Epidermal melanocyte (primary cell): ENCODE measurements at regions not wholly inside any gene's neighbourhood (a gene's known extent, or its start where the extent isn't known, plus 50 kb on each side); places are given as distances from the start of the nearest gene placed in this dataset.

Source experiments
- DNase-seq: peaks from one replicate; pipeline ENCODE4 v3.0.0; 2011; ENCODE audit warnings: low spot score; ENCODE audit not compliant: insufficient read length

DNA sequence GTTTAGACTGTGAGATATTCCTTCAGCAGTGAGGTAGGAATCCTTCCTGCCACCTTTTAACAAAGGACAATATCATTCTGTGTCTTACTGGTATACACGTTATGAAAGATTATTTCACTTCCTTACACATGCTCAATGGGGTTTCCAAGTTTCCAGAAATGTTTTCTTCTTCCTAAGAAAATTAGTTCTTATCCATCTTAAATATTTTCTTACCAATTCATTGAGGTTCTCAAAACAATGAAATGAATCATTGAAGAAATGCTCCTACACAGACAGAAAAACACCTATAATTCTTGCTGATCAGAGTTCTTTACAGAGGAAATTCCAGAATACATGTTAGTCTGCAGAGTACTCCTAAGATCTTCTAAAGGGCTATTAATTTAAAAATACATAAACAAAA is 51.4 kb upstream of the SEC61G start:
- no peak for DNase-seq

DNA sequence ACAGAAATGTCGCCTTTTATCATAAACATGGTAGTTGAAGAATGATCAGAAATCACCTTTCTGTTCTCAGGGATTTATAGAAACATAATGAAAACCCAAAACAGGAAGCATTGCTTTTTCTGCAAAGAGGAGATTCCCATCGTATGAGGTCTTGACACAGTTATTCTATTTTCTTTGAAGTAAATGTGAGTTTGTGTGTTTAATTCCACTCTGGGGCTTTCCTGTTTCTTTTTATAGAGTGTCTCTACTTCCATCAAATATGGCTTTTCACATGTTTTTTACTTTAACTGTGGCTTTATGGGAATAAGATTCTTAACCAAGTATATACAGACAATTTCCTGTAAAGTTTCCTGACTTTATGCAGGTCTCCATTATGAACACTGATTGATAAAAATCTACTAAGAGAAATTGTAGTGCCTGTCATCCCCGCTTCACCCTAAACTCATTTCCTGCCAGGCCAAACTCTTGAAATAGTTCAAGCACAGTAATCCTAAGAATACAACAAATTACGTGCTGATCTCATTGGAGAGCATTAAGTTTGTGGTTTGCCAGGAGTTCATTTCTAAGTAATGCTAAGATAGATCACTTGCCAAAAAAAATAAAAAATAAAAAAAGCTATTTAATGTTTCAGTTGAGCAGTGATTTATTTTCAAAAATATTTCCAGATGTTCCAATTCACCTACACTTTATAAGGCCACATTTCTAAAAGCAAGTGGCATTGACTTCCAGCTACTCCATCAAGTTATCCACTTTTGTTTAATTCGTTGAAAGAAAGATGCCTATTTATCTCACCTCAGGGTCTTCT is 52.2 kb upstream of the SEC61G start:
- DNase-seq = no peak

DNA sequence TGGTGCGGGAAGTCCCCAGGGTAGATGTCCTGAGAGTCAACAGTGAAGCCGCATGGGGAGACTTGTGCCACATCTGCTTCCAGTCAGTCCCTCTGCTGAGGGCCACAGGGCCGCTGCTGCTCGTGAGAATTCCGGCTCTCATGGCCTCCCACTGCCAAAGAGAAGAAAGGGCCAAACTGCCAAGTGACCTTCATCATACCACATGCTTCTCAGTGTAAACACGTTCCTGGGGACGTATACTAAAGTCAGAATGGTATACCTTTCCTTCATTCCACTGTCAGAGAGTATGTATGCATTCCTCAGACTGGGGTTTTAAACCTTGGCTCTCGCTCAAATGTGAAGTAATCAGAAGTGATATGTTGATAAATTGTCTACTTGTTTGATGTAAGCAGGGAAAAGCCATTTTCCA is 52.8 kb upstream of the SEC61G start:
- no peak for DNase-seq

DNA sequence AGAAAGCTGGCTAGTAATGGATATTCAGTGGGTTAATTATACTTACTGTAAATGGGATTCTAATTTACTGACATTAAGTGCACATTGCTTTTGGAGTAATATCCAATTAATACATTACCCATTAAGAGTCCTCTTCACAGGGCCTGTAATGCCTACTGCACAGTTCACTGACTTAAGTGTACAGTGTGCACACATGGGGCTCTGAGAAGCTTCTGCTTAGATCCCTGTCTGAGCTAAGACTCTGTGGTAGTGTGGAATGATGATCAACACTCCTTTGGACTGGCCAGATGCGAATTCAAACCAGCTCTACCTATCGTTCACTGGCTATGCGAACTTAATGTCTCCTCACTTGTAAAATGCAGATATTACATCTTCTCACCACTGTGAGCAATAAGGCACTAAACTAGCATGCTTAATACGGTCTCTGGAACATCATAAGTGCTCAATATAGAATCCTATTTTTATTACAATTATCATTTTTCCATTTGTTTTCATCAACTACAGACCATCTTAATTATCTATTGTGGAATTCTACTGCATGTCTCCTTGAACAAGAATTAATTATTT is 53.8 kb upstream of the SEC61G start:
- no peak for DNase-seq

DNA sequence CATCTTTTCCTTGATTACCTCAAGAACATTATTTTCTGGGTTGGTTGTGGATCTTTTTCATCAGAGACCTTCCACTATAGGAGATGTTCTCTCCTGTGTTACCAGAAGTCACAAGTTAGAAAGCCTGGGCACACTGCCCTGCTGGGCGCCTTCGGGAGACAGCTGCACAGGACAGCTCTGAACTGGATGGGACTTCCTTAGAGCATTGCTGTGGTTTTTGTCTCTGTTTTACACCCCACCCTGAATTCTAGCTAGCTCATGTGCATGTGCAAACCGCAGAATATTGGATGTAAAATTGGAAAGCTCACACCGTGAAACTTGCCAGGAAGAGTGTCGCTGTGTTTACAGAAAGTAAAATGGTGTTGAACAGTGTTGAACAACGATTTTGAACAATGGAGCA is 54.4 kb upstream of the SEC61G start:
- DNase-seq = no peak

DNA sequence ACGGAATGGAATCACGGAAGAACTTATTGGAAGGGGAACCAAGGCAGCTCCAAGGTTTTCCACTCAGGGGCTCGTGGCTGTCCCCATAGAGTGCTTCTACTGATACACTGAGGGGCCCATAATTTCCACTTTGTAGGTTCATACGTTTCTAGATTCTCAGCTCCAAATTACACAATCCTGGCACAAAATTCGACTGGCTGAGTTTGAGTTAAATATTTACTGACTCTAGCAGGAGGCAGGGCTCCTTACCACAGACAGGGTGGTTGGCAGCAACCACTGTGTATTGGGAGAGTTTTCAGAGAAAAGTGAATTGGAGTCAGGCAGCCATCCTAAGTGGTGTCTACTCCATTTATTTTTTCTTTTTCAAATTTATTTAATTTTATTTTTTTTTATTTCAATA is 55.4 kb upstream of the SEC61G start:
- DNase-seq = no peak

DNA sequence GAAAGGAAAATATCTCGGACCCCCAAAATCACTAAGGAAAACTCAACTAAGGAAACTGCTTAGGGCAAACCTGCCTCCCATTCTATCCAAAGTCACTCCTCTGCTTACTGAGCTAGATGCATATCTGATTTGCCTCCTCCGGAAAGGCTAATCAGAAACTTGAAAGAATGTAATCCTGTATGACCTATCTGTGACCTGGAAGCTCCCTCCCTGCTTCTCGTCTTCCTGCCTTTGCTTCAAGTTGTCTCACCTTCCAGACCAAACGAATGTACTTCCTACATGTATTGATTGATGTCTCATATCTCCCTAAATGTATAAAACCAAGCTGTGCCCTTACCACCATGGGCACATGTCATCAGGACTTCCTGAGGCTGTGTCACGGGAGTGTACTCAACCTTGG is 58.1 kb upstream of the SEC61G start:
- DNase-seq = no peak

DNA sequence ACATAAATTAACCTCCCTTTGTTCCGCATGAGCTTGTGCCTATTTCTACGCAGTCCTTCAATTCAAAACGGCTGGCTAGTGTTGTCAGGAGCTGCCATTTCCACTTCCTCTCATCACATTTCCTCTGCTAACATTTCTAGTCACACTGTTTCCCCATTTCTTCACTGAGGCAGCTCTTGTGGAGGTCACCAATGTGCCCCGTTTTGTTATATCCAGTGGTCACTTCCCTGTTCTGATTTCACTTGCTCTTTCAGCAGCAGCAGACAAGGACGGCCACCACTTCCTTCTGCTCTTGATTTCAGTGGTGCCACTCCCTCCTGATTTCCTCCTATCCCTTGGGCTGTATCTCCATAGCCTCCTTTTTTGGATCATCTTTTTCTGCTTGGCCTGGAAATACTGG is 64.8 kb upstream of the SEC61G start:
- DNase-seq = no peak

DNA sequence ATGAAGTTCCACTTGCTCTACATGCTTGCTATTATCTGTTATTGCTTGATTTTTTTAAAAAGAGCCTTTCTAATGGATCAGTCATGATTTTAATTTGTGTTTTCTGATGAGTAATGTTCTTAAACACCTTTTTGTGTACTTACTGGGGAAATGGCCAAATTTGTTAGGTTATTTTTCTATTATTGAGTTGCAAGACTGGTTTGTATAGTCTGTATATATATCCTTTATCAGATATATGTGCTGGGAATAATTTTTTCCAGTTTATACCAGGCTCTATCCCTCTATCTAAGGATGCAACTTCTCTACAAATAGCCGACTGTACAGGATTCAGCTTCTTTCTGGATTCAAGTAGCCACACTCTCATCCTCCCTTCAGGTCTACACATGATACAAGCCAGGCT is 65.6 kb upstream of the SEC61G start:
- DNase-seq = no peak

DNA sequence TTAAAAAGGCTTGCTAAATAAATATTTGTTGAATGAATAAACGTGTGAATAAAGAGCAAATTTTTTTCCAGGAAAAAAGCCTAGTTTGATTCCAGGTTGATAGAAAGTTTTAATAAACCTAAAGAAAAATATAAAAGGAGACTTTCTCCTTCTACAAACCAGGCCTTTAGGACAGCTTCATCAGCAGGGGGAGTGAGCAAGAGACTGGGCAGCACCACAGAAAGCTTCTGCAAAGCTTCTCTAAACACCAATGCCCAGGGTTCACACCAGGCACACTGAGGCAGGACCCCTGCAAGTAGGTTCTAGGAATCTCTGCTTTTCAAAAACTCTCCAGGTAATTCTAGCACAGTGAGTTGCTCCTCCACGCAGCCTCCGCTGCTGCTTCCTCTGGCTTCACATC is 66.4 kb upstream of the SEC61G start:
- DNase-seq = no peak

DNA sequence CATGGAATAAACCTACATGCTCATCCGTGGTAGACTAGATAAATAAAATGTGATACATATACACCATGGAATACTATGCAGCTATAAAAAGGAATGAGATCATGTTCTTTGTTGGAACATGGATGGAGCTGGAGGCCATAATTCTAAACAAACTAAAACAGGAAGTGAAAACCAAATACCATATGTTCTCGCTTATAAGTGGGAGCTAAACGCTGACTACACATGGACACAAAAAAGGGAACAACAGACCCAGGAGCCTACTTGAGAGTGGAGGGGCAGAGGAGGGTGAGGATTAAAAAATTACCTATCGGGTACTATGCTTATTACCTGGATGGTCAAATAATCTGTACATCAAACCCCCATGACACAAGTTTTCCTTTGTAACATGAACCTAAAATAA is 68.7 kb upstream of the SEC61G start:
- DNase-seq = no peak

DNA sequence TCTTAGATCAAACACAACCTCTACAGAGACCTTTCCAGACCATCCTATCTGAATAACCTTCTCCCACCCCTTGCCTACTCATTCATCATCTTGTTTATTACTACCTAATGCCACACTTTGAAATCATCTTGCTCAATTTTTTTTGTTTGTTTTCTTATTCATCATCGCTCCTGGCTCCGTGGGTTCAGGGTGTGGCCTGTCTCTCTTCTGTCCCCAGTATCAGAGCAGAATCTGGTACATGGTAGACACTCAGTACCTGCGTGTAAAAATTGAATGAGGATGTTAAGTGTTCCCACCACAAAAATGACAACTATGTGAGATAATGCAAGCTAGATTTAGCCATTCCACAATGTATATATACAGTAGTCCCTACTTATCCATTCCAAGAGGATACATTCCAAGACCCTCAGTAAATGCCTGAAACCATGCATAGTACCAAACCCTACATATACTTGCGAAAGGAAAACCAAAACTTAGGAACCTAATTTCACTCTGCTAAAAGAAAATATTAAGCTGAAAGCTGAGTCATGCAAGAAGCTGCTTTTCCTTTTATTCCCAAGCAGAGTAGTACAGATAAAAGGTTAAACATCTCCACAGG is 72.1 kb upstream of the SEC61G start:
- DNase-seq = no peak

DNA sequence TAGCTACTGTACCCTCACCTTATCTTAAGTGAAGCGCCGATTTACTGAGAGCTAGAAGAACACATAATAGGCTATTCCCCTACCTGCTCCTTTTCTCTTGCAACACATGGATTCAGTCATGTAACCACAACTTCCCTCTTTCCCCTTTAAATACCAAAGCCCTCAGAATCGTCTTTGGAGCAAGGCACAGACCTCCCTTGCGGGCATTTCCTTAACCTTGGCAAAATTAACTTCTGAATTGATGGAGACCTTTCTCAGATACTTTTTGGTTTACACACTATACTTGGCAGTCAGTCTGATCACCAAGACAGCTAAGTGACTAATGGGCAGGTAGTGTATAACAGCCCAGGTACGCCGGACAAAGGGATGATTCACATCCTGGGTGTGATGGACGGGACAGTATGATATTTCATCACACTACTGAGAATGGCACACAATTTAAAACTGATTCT is 72.7 kb upstream of the SEC61G start:
- no peak for DNase-seq

DNA sequence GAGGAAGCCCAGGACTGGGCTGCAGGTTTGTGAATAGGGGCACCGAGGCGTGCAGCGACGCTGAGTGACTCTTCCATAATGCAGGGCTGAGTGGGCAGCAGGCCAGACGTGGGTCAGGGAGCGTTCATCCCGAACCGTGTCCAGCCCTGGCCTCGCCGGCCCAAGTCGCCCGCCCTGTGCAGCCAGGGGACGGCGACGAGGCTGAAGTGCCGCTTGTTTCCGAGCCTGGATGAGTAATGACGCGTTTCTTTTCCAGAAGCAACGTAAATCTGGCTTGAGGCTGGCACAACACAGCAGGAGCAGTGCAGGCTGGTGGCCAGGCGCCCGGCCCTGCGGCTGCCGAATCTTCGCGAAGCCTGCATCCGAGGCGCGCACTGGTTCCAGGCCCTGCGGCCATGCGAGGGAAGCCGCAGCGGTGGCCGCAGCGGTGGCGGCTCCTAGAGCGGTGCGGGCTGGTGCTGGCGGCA is 74.0 kb upstream of the SEC61G start:
- no peak for DNase-seq

DNA sequence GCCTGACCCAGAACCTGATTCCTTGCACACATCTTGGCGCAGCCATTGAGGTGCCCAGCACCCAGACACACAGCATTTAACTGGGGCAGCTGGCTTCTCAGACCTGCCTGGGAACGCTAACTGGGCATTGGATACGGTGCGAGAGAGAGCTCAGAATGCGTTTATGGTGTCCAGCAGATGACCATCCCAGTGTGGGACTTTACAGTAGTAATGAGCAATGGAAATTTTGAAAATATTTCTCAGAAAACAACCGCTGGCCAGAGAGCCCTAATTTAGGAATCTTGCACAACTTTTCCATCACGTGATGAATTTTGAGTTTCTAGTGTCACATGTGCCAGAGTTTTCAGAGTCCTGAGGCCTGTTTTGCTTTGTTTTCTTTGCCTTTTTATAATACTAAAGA is 78.2 kb upstream of the SEC61G start:
- no peak for DNase-seq

DNA sequence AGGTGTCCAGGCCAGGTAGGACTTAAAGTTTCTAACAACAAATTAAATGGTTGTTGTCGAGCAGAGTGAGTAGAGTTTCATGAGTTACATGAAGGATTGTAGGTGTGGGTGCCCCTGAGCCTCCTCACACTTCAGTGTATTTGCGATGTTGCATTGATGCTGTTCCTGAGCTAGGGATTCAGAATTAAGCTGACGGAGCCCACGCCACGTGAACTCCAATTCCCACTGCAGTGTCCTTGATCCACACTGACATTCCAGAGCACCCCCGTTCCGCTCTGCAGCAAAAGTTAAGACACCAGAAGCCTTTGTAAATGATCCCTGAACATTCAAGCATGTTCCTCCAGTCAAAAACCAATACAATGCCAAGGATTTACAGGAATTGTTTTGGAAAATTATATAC is 78.8 kb upstream of the SEC61G start:
- DNase-seq = no peak

DNA sequence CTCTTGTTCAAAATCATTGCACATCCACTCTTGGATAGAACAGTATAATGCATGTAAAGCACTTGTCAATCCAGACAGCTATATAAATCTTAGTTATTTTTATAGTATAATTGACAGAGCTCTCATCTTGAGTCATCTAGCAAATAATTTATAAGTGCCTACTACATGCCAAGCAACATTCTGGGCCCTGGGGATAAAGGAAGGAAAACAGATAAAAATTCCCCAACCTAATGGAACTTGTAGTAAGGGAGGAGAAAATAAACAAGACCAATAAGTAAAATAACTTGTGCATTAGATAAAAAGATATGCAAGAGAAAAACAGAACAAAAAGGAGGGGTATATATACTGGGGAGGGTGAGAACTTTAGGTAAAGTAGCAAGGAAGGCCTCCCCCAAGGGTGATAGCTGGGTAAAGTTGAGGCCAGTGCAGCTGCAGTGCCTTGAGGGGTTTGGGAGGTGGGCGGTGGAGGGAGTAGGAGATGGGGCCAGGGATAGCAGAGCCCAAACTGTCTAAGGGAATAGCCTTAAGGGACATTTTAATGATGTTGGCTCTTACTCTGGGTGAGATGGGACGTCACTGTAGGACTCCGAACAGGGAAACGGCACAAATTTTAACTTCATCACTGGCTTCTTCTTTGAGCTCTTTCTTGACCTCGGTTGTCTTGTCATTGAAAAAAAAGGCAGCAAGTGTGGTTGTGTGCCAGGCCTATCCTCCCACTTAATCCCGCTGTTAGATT is 79.3 kb upstream of the SEC61G start:
- no peak for DNase-seq

DNA sequence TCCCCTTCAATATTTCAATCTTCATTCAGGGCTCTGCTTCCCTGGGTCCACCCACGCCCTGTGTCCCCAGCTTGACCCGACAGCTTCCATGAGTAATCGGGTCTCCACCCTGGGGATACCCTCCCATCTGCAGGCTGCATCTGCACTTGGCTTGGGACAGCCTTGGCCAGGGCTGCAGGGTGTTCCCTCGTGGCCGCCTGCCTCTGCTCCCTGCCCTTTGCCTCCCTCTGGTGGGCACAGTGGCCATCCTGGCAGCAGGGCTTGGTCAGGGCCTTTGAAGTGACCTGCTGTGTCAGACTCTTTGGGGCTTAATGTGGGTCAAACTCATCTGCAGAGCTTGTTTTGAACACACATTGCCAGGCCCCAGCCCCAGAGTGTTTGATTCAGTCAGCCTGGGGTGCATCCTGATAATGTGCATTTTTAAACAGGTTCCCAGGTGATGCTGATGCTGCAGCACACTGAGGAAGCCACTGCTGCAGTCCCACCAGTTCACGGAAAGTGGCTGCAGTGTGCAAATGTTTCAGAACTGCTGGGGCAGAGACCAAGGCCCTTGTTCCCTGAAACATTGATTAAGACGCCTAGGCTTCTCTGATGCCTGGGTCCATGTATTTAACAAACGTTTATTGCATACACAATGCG is 80.7 kb upstream of the SEC61G start:
- no peak for DNase-seq

DNA sequence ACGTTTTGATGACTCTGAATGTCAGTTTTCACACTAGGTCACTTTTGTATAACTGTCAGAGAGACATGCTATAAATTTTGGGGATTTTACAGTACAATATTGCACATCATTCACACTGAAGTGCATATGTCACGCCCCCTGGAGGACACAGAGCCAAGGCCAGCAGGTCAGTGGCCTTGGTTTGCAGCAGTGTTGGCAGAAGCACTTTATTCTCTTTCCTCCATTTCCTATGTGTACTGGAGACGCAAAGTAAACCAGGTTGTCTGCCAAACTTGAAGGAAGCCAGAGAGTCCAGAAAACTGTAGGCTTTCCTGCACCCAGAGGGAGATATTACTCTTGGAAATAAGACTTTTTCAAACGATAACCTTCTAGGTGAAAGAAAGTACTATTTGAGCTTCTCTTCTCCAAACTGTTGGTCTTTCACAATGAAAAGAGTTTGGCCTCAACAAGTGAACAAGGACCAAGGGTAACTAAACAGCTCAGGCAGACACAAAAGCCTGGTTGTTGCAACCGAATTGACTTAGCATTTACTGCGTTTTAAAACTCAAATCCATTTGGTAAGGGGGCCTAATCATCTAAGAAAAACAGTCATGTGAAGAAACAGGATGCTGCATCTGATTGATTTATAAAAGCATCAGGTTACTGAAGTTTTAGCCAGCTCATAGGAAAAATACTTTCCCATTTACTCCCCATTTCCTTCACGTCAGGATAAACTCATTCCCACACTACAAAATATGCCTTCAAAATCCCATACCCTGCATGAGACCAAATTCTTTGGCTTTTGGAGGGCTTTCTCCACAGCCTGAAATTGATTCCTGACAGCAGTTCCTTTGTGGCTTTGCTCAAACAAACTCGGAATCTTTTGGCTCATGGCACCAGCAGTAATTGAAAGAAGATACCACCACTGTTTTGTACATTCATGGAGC is 83.0 kb upstream of the SEC61G start:
- no peak for DNase-seq

DNA sequence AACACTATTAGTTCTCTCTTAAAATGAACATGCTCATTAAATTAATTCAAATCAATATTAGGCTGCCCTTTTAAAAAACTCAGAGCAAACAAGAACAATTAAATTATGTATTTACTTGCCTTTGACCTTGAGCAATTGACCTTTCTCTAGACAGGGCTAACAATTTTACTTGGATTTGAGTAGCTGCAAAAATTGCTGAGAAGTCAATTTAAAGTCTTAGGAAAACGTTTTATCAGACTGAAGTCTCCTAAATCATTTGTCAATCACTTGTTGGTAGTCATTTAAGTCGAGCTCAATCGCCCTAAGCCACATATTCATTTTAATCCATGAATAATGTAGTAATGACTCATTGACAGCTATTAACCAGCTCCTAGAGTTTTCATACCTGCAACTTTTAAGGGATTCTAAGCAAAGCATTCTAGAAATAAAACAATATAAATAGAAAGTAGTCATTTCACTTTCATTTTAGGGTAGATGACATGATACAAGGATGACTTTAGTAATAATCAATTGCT is 84.9 kb upstream of the SEC61G start:
- DNase-seq = no peak
